Esophagus squamous epithelium (tissue), 5 donors: ENCODE measurements at regions not wholly inside any gene's neighbourhood (a gene's known extent, or its start where the extent isn't known, plus 50 kb on each side); places are given as distances from the start of the nearest gene placed in this dataset.

Source experiments
- DNase-seq: peaks from one replicate; lab custom pipeline; 2025; lab: John Stamatoyannopoulos, UW
- H3K27ac ChIP-seq, 4 donors: fragments of 200-600 bp; sonication (generic); one replicate each; pipeline ENCODE4 v1.5.1; 2016 to 2019; ENCODE audit warnings: mild to moderate bottlenecking in 1 of 4
- H3K27me3 ChIP-seq, 4 donors: fragments of 200-600 bp; sonication (generic); 1 replicate in 3 of 4; 2 replicates in 1 of 4; pipeline versions ENCODE4 v1.5.1 to v1.6.0; 2017 to 2021; ENCODE audit warnings: antibody characterized with exemption in 1 of 4
- H3K36me3 ChIP-seq, 3 donors: fragments of 200-600 bp; sonication (generic); one replicate each; pipeline ENCODE4 v1.5.1; 2016 to 2019
- H3K4me1 ChIP-seq, 3 donors: fragments of 200-600 bp; sonication (generic); one replicate each; pipeline ENCODE4 v1.5.1; 2017 to 2019
- H3K4me3 ChIP-seq, 4 donors: fragments of 200-600 bp; sonication (generic); 1 replicate in 3 of 4; 2 replicates in 1 of 4; pipeline ENCODE4 v1.5.1; 2016 to 2019; ENCODE audit warnings: mild to moderate bottlenecking in 2 of 4, moderate library complexity in 1 of 4
- H3K9me3 ChIP-seq, 3 donors: fragments of 200-600 bp; sonication (generic); one replicate each; pipeline ENCODE4 v1.5.1; 2016 to 2019
- CTCF ChIP-seq, 6 experiments: fragments of 450-650 bp in 4 of 6; fragments of 200-600 bp in 2 of 6; sonication (generic) in 2 of 6; IDR thresholded peaks; one replicate each; pipeline ENCODE4 v1.5.1; 2016 to 2019; ENCODE audit warnings: antibody characterized with exemption in 6 of 6, mild to moderate bottlenecking in 4 of 6, moderate library complexity in 4 of 6
- POLR2A ChIP-seq, 4 donors: fragments of 450-650 bp; IDR thresholded peaks; one replicate each; pipeline ENCODE4 v1.6.1; 2017; ENCODE audit warnings: antibody characterized with exemption in 4 of 4, mild to moderate bottlenecking in 4 of 4, moderate library complexity in 3 of 4
- WGBS, 2 donors: methylation state at CpG; one replicate each; pipeline ENCODE4 v1.1.5; 2018; 5-methylcytosine and 5-hydroxymethylcytosine counted together
- intact Hi-C: fragments of 100-400 bp; cut with DNase I; formaldehyde crosslinking; loops from one replicate; pipeline ENCODE4 v1.15.0; 2022
- donor health status: DM: yes; HTN: yes; CAD: no.

GRCh38 chr10:111934931-111935330, 248.6 kb downstream of the GPAM start:
- intact Hi-C loops, result no loop called here
- no peak for DNase-seq
- Histone ChIP-seq H3K4me1 (no peaks in the 10 kb centered on the region), H3K36me3 (no peaks in the 10 kb centered on the region), H3K9me3 (no peaks in the 10 kb centered on the region), H3K27ac (no peak overlapping the region), H3K27me3 (no peaks in the 10 kb centered on the region), H3K4me3 (no peak overlapping the region)
- 57 to 64% methylated on average over 1 of the region's 1 CpG for WGBS, 2 donors
- TF ChIP-seq CTCF (IDR thresholded peaks at IDR 0.05), result no peak
- no peak for TF ChIP-seq POLR2A (IDR thresholded peaks at IDR 0.05)

GRCh38 chr10:111936143-111936542, 247.4 kb downstream of the GPAM start:
- Histone ChIP-seq H3K36me3 (no peaks in the 10 kb centered on the region), H3K4me1 (no peaks in the 10 kb centered on the region), H3K9me3 (no peaks in the 10 kb centered on the region), H3K4me3 (no peak overlapping the region), H3K27me3 (no peaks in the 10 kb centered on the region), H3K27ac (no peak overlapping the region)
- intact Hi-C loops, result no loop called here
- DNase-seq, result no peak
- 61 to 92% methylated on average over 3 of the region's 3 CpGs for WGBS, 2 donors
- no peak for TF ChIP-seq CTCF (IDR thresholded peaks at IDR 0.05)
- no peak for TF ChIP-seq POLR2A (IDR thresholded peaks at IDR 0.05)

GRCh38 chr10:111944331-111944730, 239.2 kb downstream of the GPAM start:
- DNase-seq, result no peak
- Histone ChIP-seq H3K4me1 (no peaks in the 10 kb centered on the region), H3K27ac (no peak overlapping the region)

GRCh38 chr10:111953949-111954348, 229.6 kb downstream of the GPAM start:
- no peaks in the 10 kb centered on the region for H3K27me3 ChIP-seq
- H3K27ac ChIP-seq, result no peak overlapping the region
- H3K4me1 ChIP-seq, result no peaks in the 10 kb centered on the region
- peaks cover 0 to 10% (median 0%) of the 10 kb centered on the region in 3 donors for H3K9me3 ChIP-seq
- intact Hi-C loops, result no loop called here
- 46 to 70% methylated on average over 1 of the region's 1 CpG for WGBS, 2 donors
- no peak for TF ChIP-seq POLR2A (IDR thresholded peaks at IDR 0.05)
- TF ChIP-seq CTCF (IDR thresholded peaks at IDR 0.05), result no peak
- H3K4me3 ChIP-seq, result no peak overlapping the region
- DNase-seq, result no peak
- H3K36me3 ChIP-seq, result no peaks in the 10 kb centered on the region

More at GRCh38 chr10:111944331-111944730, 239.2 kb downstream of the GPAM start:
- WGBS, 2 donors, result 40 to 70% methylated on average over 1 to 4 of the region's 6 CpGs
- H3K27me3 ChIP-seq, result no peaks in the 10 kb centered on the region
- intact Hi-C loops, result no loop called here
- TF ChIP-seq POLR2A (IDR thresholded peaks at IDR 0.05), result no peak
- no peak for TF ChIP-seq CTCF (IDR thresholded peaks at IDR 0.05)
- no peaks in the 10 kb centered on the region for H3K36me3 ChIP-seq
- H3K4me3 ChIP-seq, result no peak overlapping the region
- no peaks in the 10 kb centered on the region for H3K9me3 ChIP-seq

- H3K36me3 ChIP-seq, result no peaks in the 10 kb centered on the region
- 59 to 61% methylated on average over 4 of the region's 4 CpGs for WGBS, 2 donors
- H3K27ac ChIP-seq, result no peak overlapping the region
- no peaks in the 10 kb centered on the region for H3K4me1 ChIP-seq
- H3K4me3 ChIP-seq, result no peak overlapping the region
- intact Hi-C loops, result no loop called here
- DNase-seq, result no peak
- TF ChIP-seq CTCF (IDR thresholded peaks at IDR 0.05) (no peak), POLR2A (IDR thresholded peaks at IDR 0.05) (no peak)
- H3K27me3 ChIP-seq, result no peaks in the 10 kb centered on the region
- H3K9me3 ChIP-seq, result peaks cover 0 to 10% (median 0%) of the 10 kb centered on the region in 3 donors
Measured at GRCh38 chr10:111954386-111954785, 229.2 kb downstream of the GPAM start.
